K562 (cell line): ENCODE measurements at regions not wholly inside any gene's neighbourhood (a gene's known extent, or its start where the extent isn't known, plus 50 kb on each side); places are given as distances from the start of the nearest gene placed in this dataset.

Experiments
- ATF3 ChIP-seq, 2 experiments: fragments of 450-650 bp in 1 of 2; sonication (generic) in 1 of 2; formaldehyde crosslinking in 1 of 2; IDR thresholded peaks in 1 of 2; conservative IDR thresholded peaks in 1 of 2; 2 replicates each; pipeline versions ENCODE4 v1.6.1 to v1.8.1; 2016 to 2023; ENCODE audit warnings: mild to moderate bottlenecking in 2 of 2, moderate library complexity in 2 of 2, inconsistent platforms in 1 of 2, missing genetic modification reagents in 1 of 2
- FOSL1 ChIP-seq: fragments of 200-800 bp; sonication (Bioruptor generic); conservative IDR thresholded peaks from 2 replicates; pipeline ENCODE4 v1.6.1; 2016; ENCODE audit warnings: missing genetic modification characterization, missing compliant biosample characterization
- GTF2F1 ChIP-seq: IDR thresholded peaks from 2 replicates; pipeline ENCODE4 v1.6.1; 2011; ENCODE audit warnings: low read depth, low read length, improper control_type of control experiment
- MAFK ChIP-seq: IDR thresholded peaks from 2 replicates; pipeline ENCODE4 v1.6.1; 2011; ENCODE audit warnings: low read length, improper control_type of control experiment

- no peak for TF ChIP-seq MAFK
- no peak for TF ChIP-seq ATF3 (IDR thresholded peaks at IDR 0.05)
- no peak for TF ChIP-seq ATF3 (CRISPR knock-in tag; conservative IDR thresholded peaks at IDR 0.05)
- TF ChIP-seq FOSL1, result no peak
- TF ChIP-seq GTF2F1, result no peak
Observed at GRCh38 chr5:8350644-8351339, 481.8 kb downstream of the MTRR start.
